Neuron (in vitro differentiated cells): ENCODE measurements at regions not wholly inside any gene's neighbourhood (a gene's known extent, or its start where the extent isn't known, plus 50 kb on each side); places are given as distances from the start of the nearest gene placed in this dataset.
"Not testable (repeated sequence)": the region's sequence is repeated elsewhere in the genome, so short reads cannot be mapped to it uniquely, and the experiment has no call there.

Source experiments
- H2AFZ ChIP-seq: one replicate; pipeline ENCODE4 v1.6.1; 2013; ENCODE audit warnings: low read depth, mild to moderate bottlenecking, inconsistent platforms, low read length, moderate library complexity
- H3K27me3 ChIP-seq: one replicate; pipeline ENCODE4 v1.6.1; 2013; ENCODE audit warnings: low read length; ENCODE audit not compliant: insufficient read depth
- H3K36me3 ChIP-seq: one replicate; pipeline ENCODE4 v1.6.1; 2013; ENCODE audit warnings: low read length; ENCODE audit not compliant: insufficient read depth
- H3K4me1 ChIP-seq: one replicate; pipeline ENCODE4 v1.6.1; 2013; ENCODE audit warnings: low read length; ENCODE audit not compliant: insufficient read depth
- H3K4me3 ChIP-seq: 2 replicates; pipeline ENCODE4 v1.5.1; 2013; ENCODE audit warnings: mild to moderate bottlenecking, low read length, moderate library complexity
- H3K9me3 ChIP-seq: one replicate; pipeline ENCODE4 v1.6.1; 2013; ENCODE audit warnings: low read length

- H3K4me1 ChIP-seq: no peaks in the 10 kb centered on the region
- no peak overlapping the region for H3K4me3 ChIP-seq
- no peaks in the 10 kb centered on the region for H3K9me3 ChIP-seq
- no peak overlapping the region for H2AFZ ChIP-seq
- no peaks in the 10 kb centered on the region for H3K27me3 ChIP-seq
- no peaks in the 10 kb centered on the region for H3K36me3 ChIP-seq
Measured at GRCh38 chr6:77299931-77300330, 163.4 kb downstream of the HTR1B start.

GRCh38 chr6:77298283-77298682 lies 165.0 kb downstream of the HTR1B start:
- no peaks in the 10 kb centered on the region for H3K9me3 ChIP-seq
- no peaks in the 10 kb centered on the region for H3K36me3 ChIP-seq
- H3K4me1 ChIP-seq: no peaks in the 10 kb centered on the region
- H3K4me3 ChIP-seq: no peak overlapping the region
- no peaks in the 10 kb centered on the region for H3K27me3 ChIP-seq
- no peak overlapping the region for H2AFZ ChIP-seq

- Histone ChIP-seq H3K4me3 (no peak overlapping the region), H2AFZ (no peak overlapping the region), H3K36me3 (no peaks in the 10 kb centered on the region), H3K9me3 (no peaks in the 10 kb centered on the region), H3K27me3 (no peaks in the 10 kb centered on the region), H3K4me1 (no peaks in the 10 kb centered on the region)
Measured at GRCh38 chr6:77292564-77293546, 170.4 kb downstream of the HTR1B start.

- Histone ChIP-seq H3K36me3 (no peaks in the 10 kb centered on the region), H3K9me3 (no peaks in the 10 kb centered on the region), H3K4me1 (no peaks in the 10 kb centered on the region), H3K4me3 (no peak overlapping the region), H3K27me3 (no peaks in the 10 kb centered on the region), H2AFZ (no peak overlapping the region)
Measured at GRCh38 chr6:77290798-77291197, 172.5 kb downstream of the HTR1B start.

- H3K36me3 ChIP-seq: no peaks in the 10 kb centered on the region
Measured at GRCh38 chr6:77286541-77286940, 176.8 kb downstream of the HTR1B start.

GRCh38 chr6:77273929-77274328 lies 189.4 kb downstream of the HTR1B start:
- H2AFZ ChIP-seq: no peak overlapping the region
- no peaks in the 10 kb centered on the region for H3K27me3 ChIP-seq
- no peak overlapping the region for H3K4me3 ChIP-seq
- no peaks in the 10 kb centered on the region for H3K4me1 ChIP-seq
- H3K9me3 ChIP-seq: no peaks in the 10 kb centered on the region
- no peaks in the 10 kb centered on the region for H3K36me3 ChIP-seq

More at GRCh38 chr6:77286541-77286940, 176.8 kb downstream of the HTR1B start:
- H3K27me3 ChIP-seq: no peaks in the 10 kb centered on the region
- no peak overlapping the region for H3K4me3 ChIP-seq
- no peaks in the 10 kb centered on the region for H3K4me1 ChIP-seq
- no peak overlapping the region for H2AFZ ChIP-seq
- no peaks in the 10 kb centered on the region for H3K9me3 ChIP-seq

- Histone ChIP-seq H3K9me3 (no peaks in the 10 kb centered on the region), H3K36me3 (no peaks in the 10 kb centered on the region), H2AFZ (no peak overlapping the region), H3K27me3 (no peaks in the 10 kb centered on the region), H3K4me1 (no peaks in the 10 kb centered on the region), H3K4me3 (no peak overlapping the region)
Measured at GRCh38 chr6:77264970-77265369, 198.3 kb downstream of the HTR1B start.

GRCh38 chr6:77263003-77263402 lies 200.3 kb downstream of the HTR1B start:
- H3K27me3 ChIP-seq: no peaks in the 10 kb centered on the region
- no peaks in the 10 kb centered on the region for H3K36me3 ChIP-seq
- no peaks in the 10 kb centered on the region for H3K9me3 ChIP-seq
- no peaks in the 10 kb centered on the region for H3K4me1 ChIP-seq
- no peak overlapping the region for H3K4me3 ChIP-seq
- no peak overlapping the region for H2AFZ ChIP-seq

- not testable (repeated sequence) for H3K4me3 ChIP-seq, H2AFZ ChIP-seq, H3K27me3 ChIP-seq, H3K4me1 ChIP-seq, H3K36me3 ChIP-seq, H3K9me3 ChIP-seq
Measured at GRCh38 chr6:77251801-77252200, 211.5 kb downstream of the HTR1B start.

DNA sequence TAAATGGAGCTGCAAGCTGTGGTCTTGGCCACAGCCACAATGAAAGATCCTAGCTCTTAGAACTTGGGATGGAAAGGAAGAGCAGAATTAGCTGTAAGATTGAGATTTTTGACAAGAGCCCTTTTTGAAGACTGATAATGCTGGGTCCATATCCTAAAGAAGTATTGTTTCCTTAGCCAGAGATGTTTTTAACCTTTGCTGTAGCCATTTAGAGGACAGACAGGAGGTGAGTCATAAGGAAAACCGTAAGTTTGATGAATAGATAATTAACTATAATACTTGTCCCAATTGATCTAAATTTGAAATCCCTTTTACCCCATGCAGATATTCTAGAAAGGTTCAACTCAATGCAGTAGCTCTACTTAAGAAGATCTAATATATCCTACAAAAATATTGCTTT lies 213.7 kb downstream of the HTR1B start:
- Histone ChIP-seq H2AFZ (no peak overlapping the region), H3K9me3 (no peaks in the 10 kb centered on the region), H3K4me3 (no peak overlapping the region), H3K36me3 (no peaks in the 10 kb centered on the region), H3K4me1 (no peaks in the 10 kb centered on the region), H3K27me3 (no peaks in the 10 kb centered on the region)

DNA sequence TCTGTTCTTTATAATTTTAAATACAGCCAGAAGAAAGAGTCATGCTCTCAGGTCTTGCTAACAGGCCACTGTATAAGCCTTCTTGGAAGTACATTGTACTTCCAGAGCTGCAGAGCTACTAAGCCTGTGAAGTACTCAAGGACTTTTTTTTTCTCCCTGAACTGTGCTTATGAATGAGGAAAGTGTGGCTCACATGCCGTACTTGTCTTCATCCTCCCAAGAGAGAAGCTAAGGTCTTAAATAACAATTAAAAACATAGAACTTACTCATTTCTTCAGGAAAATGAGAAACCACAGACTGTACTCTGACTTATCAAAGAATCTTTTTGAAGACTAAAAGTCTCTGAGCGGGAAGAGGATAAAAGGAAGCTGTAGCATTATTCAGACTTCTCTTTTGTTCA lies 218.3 kb downstream of the HTR1B start:
- Histone ChIP-seq H3K4me1 (no peaks in the 10 kb centered on the region), H2AFZ (no peak overlapping the region), H3K9me3 (no peaks in the 10 kb centered on the region), H3K36me3 (no peaks in the 10 kb centered on the region), H3K27me3 (no peaks in the 10 kb centered on the region), H3K4me3 (no peak overlapping the region)

DNA sequence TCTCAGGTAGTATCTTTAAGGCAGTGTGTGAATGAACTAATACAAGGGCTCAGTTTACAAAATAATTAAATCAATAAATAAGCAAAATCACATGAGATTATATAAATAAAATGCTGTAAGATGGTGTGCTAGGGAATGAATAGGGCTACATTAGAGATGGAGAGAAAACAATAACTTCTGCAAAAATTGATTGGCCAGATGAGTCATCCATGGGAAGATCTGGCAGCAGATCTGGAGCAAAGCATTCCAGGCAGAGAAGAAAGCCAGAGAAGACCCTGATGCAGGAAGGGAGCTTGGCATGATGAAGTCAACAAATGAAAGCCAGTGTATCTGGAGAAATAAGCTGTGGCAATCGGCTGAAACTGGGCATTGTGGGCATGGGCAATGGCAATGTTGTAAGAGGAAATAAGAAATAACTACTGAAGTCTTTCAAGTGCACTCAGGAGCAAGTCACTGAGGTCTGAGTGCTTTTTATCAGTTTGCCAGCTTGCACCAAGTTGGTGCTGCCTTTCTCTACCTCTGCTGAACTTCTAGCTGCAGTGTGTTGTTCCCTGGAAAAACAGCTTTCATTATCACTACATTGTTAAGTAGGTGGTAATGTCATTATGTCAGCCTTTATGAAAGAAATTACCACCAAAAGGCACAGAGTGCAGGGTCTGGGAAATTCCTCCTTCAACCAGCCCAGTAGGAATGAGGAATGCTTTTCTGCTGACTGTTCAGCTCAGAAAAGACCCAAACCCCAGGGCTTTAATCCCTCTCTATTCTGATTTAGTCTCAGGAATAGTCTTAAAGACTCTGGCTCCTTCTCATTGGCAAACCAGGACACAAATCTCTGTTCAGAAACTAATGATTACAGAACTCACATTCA lies 231.6 kb downstream of the HTR1B start:
- H3K36me3 ChIP-seq: no peaks in the 10 kb centered on the region
- no peak overlapping the region for H2AFZ ChIP-seq
- no peaks in the 10 kb centered on the region for H3K27me3 ChIP-seq
- no peaks in the 10 kb centered on the region for H3K4me1 ChIP-seq
- H3K4me3 ChIP-seq: no peak overlapping the region
- no peaks in the 10 kb centered on the region for H3K9me3 ChIP-seq

- Histone ChIP-seq H3K27me3 (no peaks in the 10 kb centered on the region), H3K9me3 (no peaks in the 10 kb centered on the region), H3K4me1 (no peaks in the 10 kb centered on the region), H3K4me3 (no peak overlapping the region), H2AFZ (no peak overlapping the region), H3K36me3 (no peaks in the 10 kb centered on the region)
Measured at GRCh38 chr6:77228279-77228678, 235.0 kb downstream of the HTR1B start.
